ENCODE measurements at regions not wholly inside any gene's neighbourhood (a gene's known extent, or its start where the extent isn't known, plus 50 kb on each side); places are given as distances from the start of the nearest gene placed in this dataset.

- TF ChIP-seq EED (IDR thresholded peaks at IDR 0.05; ENCODE audit: low read depth) (no peak), RELA (IDR thresholded peaks at IDR 0.05; ENCODE audit: borderline replicate concordance, partially characterized antibody) (no peak), JUNB (IDR thresholded peaks at IDR 0.05) (peak; percentile 59; the same call in 1 of the 2 replicates), NFIC (IDR thresholded peaks at IDR 0.05; ENCODE audit: low read depth, low read length) (peak; percentile 60; the same call in 1 of the 2 replicates), ZNF24 (IDR thresholded peaks at IDR 0.05) (no peak), YY1 (IDR thresholded peaks at IDR 0.05; ENCODE audit: low read depth, low read length) (no peak), ATF7 (IDR thresholded peaks at IDR 0.05; ENCODE audit: low read depth) (no peak), SPI1 (IDR thresholded peaks at IDR 0.05; ENCODE audit: borderline replicate concordance, insufficient read depth, low read depth, low read length) (peak; percentile 82), E4F1 (IDR thresholded peaks at IDR 0.05; ENCODE audit: borderline replicate concordance, partially characterized antibody) (no peak), MTA2 (IDR thresholded peaks at IDR 0.05; ENCODE audit: low read depth) (peak; percentile 57), PBX3 (IDR thresholded peaks at IDR 0.05; ENCODE audit: insufficient replicate concordance, low read depth, low read length) (no peak), POLR2AphosphoS5 (IDR thresholded peaks at IDR 0.05; ENCODE audit: low read length) (no peak), ZBED1 (IDR thresholded peaks at IDR 0.05; ENCODE audit: borderline replicate concordance) (no peak), SIN3A (IDR thresholded peaks at IDR 0.05; ENCODE audit: low read depth, low read length) (no peak), BCL11A (IDR thresholded peaks at IDR 0.05; ENCODE audit: low read depth, low read length) (0 out of 2 replicates have a peak, but pooled peaks have one; percentile 25), SREBF1 (IDR thresholded peaks at IDR 0.05; ENCODE audit: low read length) (no peak), ESRRA (IDR thresholded peaks at IDR 0.05; ENCODE audit: low read length) (no peak), POLR2A (IDR thresholded peaks at IDR 0.05; ENCODE audit: low read depth, low read length) (no peak), NR2C2 (IDR thresholded peaks at IDR 0.05; ENCODE audit: borderline replicate concordance, control insufficient read depth, insufficient read length, low read depth) (no peak), PKNOX1 (IDR thresholded peaks at IDR 0.05) (no peak), MLLT1 (IDR thresholded peaks at IDR 0.05) (no peak), BHLHE40 (IDR thresholded peaks at IDR 0.05; ENCODE audit: borderline replicate concordance in 1 of 2, low read depth in 2 of 2, low read length in 1 of 2) (0 out of 4 replicates have a peak, but pooled peaks of 1 of the 2 experiments have one; percentile 8), TCF3 (IDR thresholded peaks at IDR 0.05; ENCODE audit: borderline replicate concordance, insufficient read depth, low read depth, low read length) (no peak), RAD51 (IDR thresholded peaks at IDR 0.05) (no peak), RUNX3 (IDR thresholded peaks at IDR 0.05; ENCODE audit: low read length) (peak; percentile 71), SIX5 (IDR thresholded peaks at IDR 0.05; ENCODE audit: low read depth, low read length, severe bottlenecking) (no peak), KLF5 (IDR thresholded peaks at IDR 0.05; ENCODE audit: partially characterized antibody) (no peak)
Measured at GRCh38 chr4:18209448-18209847, 187.9 kb upstream of the LCORL start (continued).

All from GM12878 (cell line).